K562 (cell line): ENCODE measurements at regions not wholly inside any gene's neighbourhood (a gene's known extent, or its start where the extent isn't known, plus 50 kb on each side); places are given as distances from the start of the nearest gene placed in this dataset.

Experiments used
- CBFA2T2 ChIP-seq: fragments of 450-650 bp; conservative IDR thresholded peaks from 2 replicates; pipeline ENCODE4 v1.6.1; 2017; ENCODE audit warnings: mild to moderate bottlenecking
- ZNF121 ChIP-seq: sonication (generic); formaldehyde crosslinking; conservative IDR thresholded peaks from 2 replicates; pipeline ENCODE4 v1.8.0; 2022; ENCODE audit warnings: missing genetic modification reagents
- ZNF253 ChIP-seq: fragments of 250-450 bp; sonication (Bioruptor Pico); conservative IDR thresholded peaks from 2 replicates; pipeline ENCODE4 v1.6.1; 2021; ENCODE audit warnings: mild to moderate bottlenecking
- ZNF280B ChIP-seq: fragments of 250-450 bp; sonication (Bioruptor Pico); IDR thresholded peaks from 2 replicates; pipeline ENCODE4 v1.5.1; 2021; ENCODE audit warnings: mild to moderate bottlenecking
- ZNF518B ChIP-seq: fragments of 250-450 bp; sonication (Bioruptor Pico); IDR thresholded peaks from 2 replicates; pipeline ENCODE4 v1.5.0; 2021; ENCODE audit warnings: mild to moderate bottlenecking, moderate library complexity

- TF ChIP-seq ZNF518B (no peak), CBFA2T2 (no peak), ZNF280B (no peak), ZNF121 (CRISPR knock-in tag) (no peak), ZNF253 (CRISPR knock-in tag) (no peak)
Observed at GRCh38 chrX:123809854-123810375, 49.9 kb upstream of the XIAP start (continued).
